NB4 (cell line): ENCODE measurements at regions not wholly inside any gene's neighbourhood (a gene's known extent, or its start where the extent isn't known, plus 50 kb on each side); places are given as distances from the start of the nearest gene placed in this dataset.
"Not testable (repeated sequence)": the region's sequence is repeated elsewhere in the genome, so short reads cannot be mapped to it uniquely, and the experiment has no call there.

Experiments
- CTCF ChIP-seq: IDR thresholded peaks from one replicate; pipeline ENCODE4 v1.5.1; 2012; ENCODE audit warnings: low read depth, low read length
- MAX ChIP-seq: IDR thresholded peaks from 2 replicates; pipeline ENCODE4 v1.6.1; 2011; ENCODE audit warnings: low read depth, low read length
- MYC ChIP-seq: IDR thresholded peaks from 2 replicates; pipeline ENCODE4 v1.6.1; 2011; ENCODE audit warnings: low read depth, low read length
- POLR2A ChIP-seq: IDR thresholded peaks from 2 replicates; pipeline ENCODE4 v1.6.1; 2011; ENCODE audit warnings: mild to moderate bottlenecking; ENCODE audit not compliant: insufficient read length; ENCODE audit errors: extremely low read depth

GRCh38 chr4:189727982-189728638 is 212.6 kb upstream of the FRG1 start:
- not testable (repeated sequence) for TF ChIP-seq CTCF, POLR2A, MAX, MYC
